ENCODE measurements at regions not wholly inside any gene's neighbourhood (a gene's known extent, or its start where the extent isn't known, plus 50 kb on each side); places are given as distances from the start of the nearest gene placed in this dataset.

GRCh38 chr3:101172516-101172915 is 147.9 kb downstream of the IMPG2 start:
- no peaks in the 10 kb centered on the region for H3K27me3 ChIP-seq (ENCODE audit: control insufficient read depth, insufficient read depth, low read length)
- no peak for DNase-seq (ENCODE audit: low read depth)
- no peaks in the 10 kb centered on the region for H3K36me3 ChIP-seq (ENCODE audit: control insufficient read depth, insufficient read depth, low read length)
- no peak overlapping the region for H3K4me3 ChIP-seq (ENCODE audit: low read depth, low read length)
- TF ChIP-seq CTCF (IDR thresholded peaks at IDR 0.05; ENCODE audit: insufficient read depth, low read length, poor library complexity, severe bottlenecking), result no peak

DNA sequence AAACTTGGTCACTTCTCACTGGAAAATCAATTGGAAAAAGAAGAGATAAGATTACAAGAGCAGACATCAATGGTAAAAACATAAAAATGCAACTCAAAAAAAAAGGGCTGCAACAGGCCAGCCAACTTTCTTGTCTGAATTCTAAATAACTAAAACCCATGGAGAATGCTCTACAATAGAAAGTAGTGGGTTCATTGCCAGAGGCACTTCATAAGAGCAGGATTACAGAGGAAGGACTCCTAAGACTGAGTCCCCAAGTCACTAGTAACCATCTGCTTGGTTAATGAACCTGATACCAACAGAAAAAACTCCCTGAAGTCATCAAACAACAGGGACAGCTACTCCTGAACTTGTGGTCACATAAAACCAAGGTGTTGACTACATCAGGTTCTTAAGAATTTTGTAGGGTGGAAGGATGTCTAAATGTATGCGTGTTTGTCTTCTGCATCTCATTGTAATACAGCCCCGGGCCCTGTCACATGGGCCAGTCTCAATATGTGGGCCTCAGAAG is 148.6 kb downstream of the IMPG2 start:
- H3K4me3 ChIP-seq (ENCODE audit: low read depth, low read length), result no peak overlapping the region
- H3K36me3 ChIP-seq (ENCODE audit: control insufficient read depth, insufficient read depth, low read length), result no peaks in the 10 kb centered on the region
- no peaks in the 10 kb centered on the region for H3K27me3 ChIP-seq (ENCODE audit: control insufficient read depth, insufficient read depth, low read length)
- no peak for TF ChIP-seq CTCF (IDR thresholded peaks at IDR 0.05; ENCODE audit: insufficient read depth, low read length, poor library complexity, severe bottlenecking)
- DNase-seq (ENCODE audit: low read depth), result no peak

DNA sequence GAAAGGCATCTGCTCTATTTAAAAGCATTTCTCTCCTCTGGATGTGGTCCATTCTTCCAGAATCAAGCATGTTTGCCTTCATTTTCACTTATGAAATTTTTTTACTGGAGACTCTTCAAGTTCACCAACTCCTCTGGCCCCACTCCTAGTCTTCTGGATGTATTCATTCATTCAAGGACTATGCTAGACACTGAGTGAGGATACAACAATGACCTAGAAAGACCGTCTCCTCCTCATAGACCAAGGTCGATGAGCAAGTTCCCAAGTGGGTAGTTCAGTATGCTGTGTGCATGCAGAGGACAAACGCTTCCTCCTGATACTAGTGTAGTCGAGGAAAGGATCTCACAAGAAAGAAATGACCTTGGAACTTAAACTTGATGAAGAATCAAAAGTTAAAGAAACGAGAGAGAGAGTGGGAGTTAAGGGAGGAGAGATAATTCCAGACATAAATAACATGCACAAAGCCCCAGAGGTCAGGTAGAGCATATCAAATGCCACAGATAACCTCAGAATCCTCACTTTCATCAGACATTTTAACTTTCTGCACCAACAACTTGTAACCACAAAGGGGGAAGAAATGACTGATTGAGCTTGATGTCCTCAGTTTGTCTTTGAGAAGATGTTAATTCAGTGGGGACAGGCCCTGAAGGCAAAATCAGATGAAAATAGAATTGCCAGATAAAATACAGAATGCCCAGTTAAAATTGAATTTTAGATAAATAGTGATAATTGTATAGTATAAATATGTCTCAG is 149.4 kb downstream of the IMPG2 start:
- TF ChIP-seq CTCF (IDR thresholded peaks at IDR 0.05; ENCODE audit: insufficient read depth, low read length, poor library complexity, severe bottlenecking), result no peak
- no peak for DNase-seq (ENCODE audit: low read depth)

DNA sequence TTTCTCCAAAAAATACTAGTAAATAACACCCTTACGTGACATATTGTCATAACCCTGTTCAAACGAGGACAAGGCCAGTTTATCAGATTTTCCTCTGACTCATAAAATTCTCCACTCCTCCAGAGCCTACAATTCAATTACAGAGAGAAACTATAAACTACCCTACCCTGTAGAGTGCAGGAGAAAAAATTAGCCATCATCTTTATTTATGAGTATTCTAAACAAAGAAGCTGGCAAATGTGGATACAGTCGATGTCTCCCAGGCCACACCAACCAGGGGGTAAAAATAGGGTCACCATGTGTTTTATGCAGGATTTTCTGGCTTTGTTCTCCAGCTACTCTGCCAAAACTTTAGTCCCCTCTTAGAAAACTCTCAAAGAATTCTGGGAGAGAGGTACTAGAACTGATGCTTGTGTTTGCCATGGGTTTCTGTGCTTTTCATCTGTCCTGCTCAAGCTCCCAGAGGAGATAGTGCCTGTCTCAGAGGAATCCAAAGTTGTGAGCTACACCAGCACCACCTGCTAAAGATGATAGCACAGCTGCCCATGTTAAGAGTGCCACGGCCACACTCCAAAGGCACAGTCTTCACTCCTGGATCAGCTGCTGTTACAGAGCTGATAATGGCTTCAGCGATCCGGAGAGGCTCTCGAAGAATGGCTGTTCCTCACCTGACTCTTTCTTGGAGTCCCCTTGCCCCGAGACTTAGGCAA is 150.2 kb downstream of the IMPG2 start:
- no peaks in the 10 kb centered on the region for H3K27me3 ChIP-seq (ENCODE audit: control insufficient read depth, insufficient read depth, low read length)
- no peak for DNase-seq (ENCODE audit: low read depth)
- H3K36me3 ChIP-seq (ENCODE audit: control insufficient read depth, insufficient read depth, low read length), result no peaks in the 10 kb centered on the region
- no peak for TF ChIP-seq CTCF (IDR thresholded peaks at IDR 0.05; ENCODE audit: insufficient read depth, low read length, poor library complexity, severe bottlenecking)
- H3K4me3 ChIP-seq (ENCODE audit: low read depth, low read length), result no peak overlapping the region

More for the DNA sequence above, 149.4 kb downstream of the IMPG2 start:
- Histone ChIP-seq H3K36me3 (ENCODE audit: control insufficient read depth, insufficient read depth, low read length) (no peaks in the 10 kb centered on the region), H3K4me3 (ENCODE audit: low read depth, low read length) (no peak overlapping the region), H3K27me3 (ENCODE audit: control insufficient read depth, insufficient read depth, low read length) (no peaks in the 10 kb centered on the region)

DNA sequence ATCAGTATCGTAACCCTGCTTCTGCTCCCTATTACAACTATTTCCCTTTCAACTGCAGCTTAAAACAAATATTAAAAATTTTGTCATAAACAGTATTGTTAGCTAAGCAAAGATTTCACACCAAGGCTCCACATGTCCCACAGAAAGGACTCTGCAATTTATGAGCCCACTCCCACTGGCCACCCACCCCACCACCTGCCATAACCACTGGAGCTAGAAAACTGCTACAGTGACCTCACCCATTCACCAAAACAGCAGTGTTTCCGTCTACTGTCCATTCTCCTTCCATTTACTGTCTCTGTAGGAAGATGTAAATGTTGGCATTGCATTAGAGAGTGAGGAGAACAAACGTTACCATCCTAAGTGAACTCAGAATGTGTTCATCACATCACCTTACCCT is 150.9 kb downstream of the IMPG2 start:
- TF ChIP-seq CTCF (IDR thresholded peaks at IDR 0.05; ENCODE audit: insufficient read depth, low read length, poor library complexity, severe bottlenecking), result no peak
- Histone ChIP-seq H3K36me3 (ENCODE audit: control insufficient read depth, insufficient read depth, low read length) (no peaks in the 10 kb centered on the region), H3K4me3 (ENCODE audit: low read depth, low read length) (no peak overlapping the region), H3K27me3 (ENCODE audit: control insufficient read depth, insufficient read depth, low read length) (no peaks in the 10 kb centered on the region)
- DNase-seq (ENCODE audit: low read depth), result no peak
